Cardiac fibroblast (primary cell): ENCODE measurements at regions not wholly inside any gene's neighbourhood (a gene's known extent, or its start where the extent isn't known, plus 50 kb on each side); places are given as distances from the start of the nearest gene placed in this dataset.
A peak's percentile ranks its signal among the peaks of the same experiment; 100 is the strongest.

ENCODE experiments used
- DNase-seq, 2 donors: peaks; one replicate each; pipeline versions ENCODE4 v3.0.0 to v3.0.0-alpha.2; 2010; ENCODE audit warnings: low read depth in 2 of 2
- H3K4me3 ChIP-seq, 2 donors: replicated peaks in 1 of 2; 1 replicate in 1 of 2; 2 replicates in 1 of 2; pipeline ENCODE4 v1.5.1; 2011; ENCODE audit warnings: low read depth in 2 of 2, low read length in 2 of 2, mild to moderate bottlenecking in 2 of 2, moderate library complexity in 1 of 2
- TF ChIP-seq, protein P1 (sequence below): IDR thresholded peaks from one replicate; pipeline ENCODE4 v1.5.1; 2011; ENCODE audit warnings: low read depth, mild to moderate bottlenecking, low read length, inconsistent platforms

DNA sequence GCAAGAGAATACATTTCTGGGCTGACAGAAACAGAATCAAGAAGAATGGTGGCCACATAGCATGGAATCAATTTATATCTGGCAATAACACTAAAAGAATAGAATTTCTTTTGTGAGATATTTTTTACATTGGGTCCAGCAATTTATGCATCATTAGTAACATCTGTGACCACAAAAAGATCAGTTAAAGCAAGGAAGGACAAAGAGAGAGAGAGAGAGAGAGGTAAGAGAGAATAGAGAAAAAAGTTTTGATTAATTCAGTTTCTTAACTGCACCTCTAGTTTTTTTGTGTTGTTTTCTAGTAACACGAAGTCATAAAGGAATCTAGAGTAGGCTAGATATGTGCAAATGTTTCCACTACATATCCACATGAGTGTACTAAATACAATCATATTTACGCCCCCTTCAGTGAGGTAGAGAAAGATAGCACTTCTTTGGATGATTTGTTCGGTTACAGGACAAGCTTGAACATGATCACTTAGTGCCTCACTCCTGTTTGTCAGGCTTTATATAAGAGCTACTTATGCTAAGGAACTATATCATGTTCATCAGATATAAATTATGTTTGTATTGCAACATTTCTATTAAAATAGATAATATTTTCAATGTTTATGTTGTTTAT lies 247.4 kb upstream of the COL3A1 start:
- DNase-seq, result no peak
- TF ChIP-seq, protein P1, sequence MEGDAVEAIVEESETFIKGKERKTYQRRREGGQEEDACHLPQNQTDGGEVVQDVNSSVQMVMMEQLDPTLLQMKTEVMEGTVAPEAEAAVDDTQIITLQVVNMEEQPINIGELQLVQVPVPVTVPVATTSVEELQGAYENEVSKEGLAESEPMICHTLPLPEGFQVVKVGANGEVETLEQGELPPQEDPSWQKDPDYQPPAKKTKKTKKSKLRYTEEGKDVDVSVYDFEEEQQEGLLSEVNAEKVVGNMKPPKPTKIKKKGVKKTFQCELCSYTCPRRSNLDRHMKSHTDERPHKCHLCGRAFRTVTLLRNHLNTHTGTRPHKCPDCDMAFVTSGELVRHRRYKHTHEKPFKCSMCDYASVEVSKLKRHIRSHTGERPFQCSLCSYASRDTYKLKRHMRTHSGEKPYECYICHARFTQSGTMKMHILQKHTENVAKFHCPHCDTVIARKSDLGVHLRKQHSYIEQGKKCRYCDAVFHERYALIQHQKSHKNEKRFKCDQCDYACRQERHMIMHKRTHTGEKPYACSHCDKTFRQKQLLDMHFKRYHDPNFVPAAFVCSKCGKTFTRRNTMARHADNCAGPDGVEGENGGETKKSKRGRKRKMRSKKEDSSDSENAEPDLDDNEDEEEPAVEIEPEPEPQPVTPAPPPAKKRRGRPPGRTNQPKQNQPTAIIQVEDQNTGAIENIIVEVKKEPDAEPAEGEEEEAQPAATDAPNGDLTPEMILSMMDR, result no peak
- H3K4me3 ChIP-seq, result no peak overlapping the region

DNA sequence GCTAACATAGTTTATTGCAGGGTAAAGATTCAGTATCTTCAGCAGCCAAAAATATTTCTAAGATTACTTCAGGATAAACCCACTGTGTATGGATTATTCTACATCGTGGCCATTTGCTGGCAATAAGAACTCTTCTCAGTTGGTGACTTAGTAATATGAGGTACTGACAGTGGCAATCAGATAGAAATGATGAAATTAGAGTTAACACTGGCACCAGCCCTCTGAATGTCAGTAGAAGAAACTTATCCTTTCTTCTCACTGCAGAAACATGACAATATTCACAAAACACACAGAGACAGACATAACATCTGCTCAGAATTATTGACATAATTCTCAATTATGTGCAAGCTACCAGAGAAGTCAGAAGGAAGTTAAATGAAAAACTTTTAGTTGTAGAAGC lies 246.3 kb upstream of the COL3A1 start:
- DNase-seq, result no peak
- TF ChIP-seq, protein P1, result no peak
- H3K4me3 ChIP-seq, result no peak overlapping the region

DNA sequence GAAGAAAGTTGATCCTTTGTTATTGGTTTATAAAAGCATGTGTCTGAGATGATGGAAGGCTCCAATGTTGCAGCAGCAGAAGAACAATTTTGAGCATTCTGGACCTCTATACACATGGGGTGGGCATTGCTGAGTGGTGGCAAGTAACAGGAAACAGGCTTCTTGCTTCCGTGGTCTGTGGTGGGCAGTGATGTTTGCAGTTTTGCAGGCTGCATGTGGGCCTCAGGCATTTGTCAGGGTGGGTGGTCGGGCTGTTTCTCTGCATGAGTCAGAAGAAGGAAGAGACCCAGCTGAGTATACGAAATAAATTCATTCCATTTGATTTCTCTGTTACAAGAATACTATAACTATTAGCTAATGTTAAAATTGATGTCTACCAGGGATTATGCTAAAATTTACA lies 239.5 kb upstream of the COL3A1 start:
- H3K4me3 ChIP-seq, result no peak overlapping the region
- TF ChIP-seq, protein P1, result no peak
- peak in 1 of 2 donors; percentile 10 for DNase-seq

DNA sequence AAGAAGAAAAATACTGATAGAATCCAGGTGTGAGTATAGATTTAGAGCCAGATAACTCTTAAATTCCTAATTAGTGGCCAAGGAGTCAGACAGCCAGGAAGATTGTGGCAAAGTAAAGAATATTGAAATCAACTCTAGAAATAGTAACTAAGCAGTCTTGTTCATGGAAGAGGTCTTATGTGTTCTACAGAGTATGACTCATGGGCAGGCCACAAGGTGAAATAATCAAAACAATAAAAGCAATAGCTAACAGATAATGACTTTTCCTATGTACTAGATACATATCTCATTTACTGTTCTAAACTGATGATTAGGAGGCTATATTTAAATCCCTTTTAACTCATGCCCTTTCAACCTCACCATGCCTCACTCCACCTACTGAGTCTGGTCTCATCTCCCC lies 227.4 kb upstream of the COL3A1 start:
- H3K4me3 ChIP-seq, result no peak overlapping the region
- DNase-seq, result peak; percentile 5 to 41
- TF ChIP-seq, protein P1, result no peak

DNA sequence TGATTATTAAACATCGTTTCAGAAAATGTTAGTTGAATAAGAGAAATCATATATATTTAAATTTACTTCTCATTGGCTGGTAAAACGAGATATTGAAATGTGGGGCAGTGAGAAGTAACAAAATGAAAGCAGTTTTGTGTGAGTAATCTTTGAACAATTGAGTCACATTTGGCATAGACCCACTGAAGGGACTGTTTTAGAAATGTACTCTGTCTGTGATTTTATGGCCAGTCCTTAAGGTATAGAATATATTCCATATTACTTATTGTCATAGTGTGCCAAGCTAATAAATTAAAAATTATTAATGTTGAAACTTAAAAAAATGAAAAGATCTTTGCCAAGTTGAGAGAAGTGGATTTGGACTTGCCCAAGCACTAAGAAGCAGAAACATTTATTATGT lies 222.4 kb upstream of the COL3A1 start:
- no peak overlapping the region for H3K4me3 ChIP-seq
- TF ChIP-seq, protein P1, result no peak
- no peak for DNase-seq

DNA sequence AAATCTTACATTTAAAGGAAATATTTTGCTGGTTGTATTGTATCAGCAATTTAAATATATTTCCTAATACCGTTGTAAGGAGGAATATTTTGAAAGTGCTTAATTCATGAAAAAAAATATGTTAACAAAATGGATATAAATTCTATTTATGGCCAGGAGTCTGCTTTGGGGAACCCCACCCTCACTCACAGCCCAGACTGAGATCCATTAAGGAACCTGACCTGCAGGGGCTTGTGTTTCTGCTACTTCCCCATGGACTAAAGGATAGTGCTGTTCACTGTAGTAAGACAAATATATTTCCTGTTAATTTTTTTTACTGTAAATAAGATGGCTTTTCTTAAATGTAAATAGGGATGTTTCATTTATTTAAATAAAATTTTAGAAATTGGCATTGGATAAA lies 221.9 kb upstream of the COL3A1 start:
- no peak overlapping the region for H3K4me3 ChIP-seq
- DNase-seq, result no peak
- TF ChIP-seq, protein P1, result no peak

DNA sequence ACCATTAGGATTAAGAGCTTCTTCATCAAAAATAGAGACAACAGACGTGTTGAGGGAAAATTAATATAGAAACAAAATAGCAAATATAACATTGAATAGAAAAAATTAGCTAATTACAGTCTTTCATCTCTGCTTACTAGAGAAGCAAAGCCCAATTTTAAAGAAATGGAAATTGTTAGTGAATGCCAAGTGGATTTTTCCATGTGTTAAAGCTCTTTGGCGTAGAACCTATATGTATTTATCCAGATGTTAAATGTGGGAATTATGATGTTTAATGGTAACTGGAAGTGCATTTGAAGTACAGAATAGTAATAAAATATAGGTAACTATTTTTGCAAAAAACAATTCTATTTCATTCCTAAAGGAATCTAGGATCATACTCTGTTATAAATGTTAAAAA lies 212.0 kb upstream of the COL3A1 start:
- no peak overlapping the region for H3K4me3 ChIP-seq
- no peak for DNase-seq
- TF ChIP-seq, protein P1, result no peak
